ENCODE measurements at regions not wholly inside any gene's neighbourhood (a gene's known extent, or its start where the extent isn't known, plus 50 kb on each side); places are given as distances from the start of the nearest gene placed in this dataset.
"Not testable (repeated sequence)": the region's sequence is repeated elsewhere in the genome, so short reads cannot be mapped to it uniquely, and the experiment has no call there.

DNA sequence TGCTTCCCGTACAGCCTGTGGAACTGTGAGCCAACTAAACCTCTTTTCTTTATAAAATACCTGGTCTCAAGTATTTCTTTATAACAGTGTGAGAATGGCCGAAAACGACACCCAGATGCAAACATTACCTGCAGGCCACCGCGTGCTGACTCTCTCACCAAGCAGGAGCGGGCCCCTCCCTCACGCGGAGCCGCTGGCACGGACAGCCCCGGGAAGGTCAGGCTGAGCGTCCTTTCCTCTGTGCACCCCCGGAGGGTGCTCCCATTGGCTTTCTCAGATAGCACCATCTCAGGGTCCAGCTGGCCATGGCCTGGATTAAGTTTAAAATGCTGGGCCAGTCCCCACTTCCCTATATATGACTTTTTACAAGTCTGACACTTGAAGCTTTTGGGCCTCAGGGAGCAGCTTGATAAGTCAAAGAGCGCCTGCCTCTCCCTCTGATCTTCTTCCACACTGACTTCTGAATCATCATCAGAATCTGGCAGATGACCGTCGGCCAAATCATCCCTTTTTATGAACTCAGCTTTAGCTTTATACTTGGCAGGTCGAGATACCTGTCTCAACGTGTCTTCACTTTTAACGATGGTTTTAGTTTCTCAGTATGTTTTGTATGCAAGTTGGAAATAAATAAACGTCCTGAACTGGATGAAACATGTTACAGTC lies 115.1 kb upstream of the PRKX start:
- not testable (repeated sequence) for H3F3A ChIP-seq (ENCODE audit: control insufficient read depth, insufficient read depth); H3K4me3 ChIP-seq (ENCODE audit: low read length); H4K20me1 ChIP-seq (ENCODE audit: control insufficient read depth, insufficient read depth, low read depth, low read length); H3K27ac ChIP-seq (ENCODE audit: low read depth, low read length); H3K4me1 ChIP-seq (ENCODE audit: control insufficient read depth, low read length); H3K4me2 ChIP-seq (ENCODE audit: low read length); H3K9me3 ChIP-seq (ENCODE audit: control insufficient read depth, insufficient read depth, low read length); H3K27me3 ChIP-seq (ENCODE audit: control insufficient read depth, low read length); H3K79me2 ChIP-seq (ENCODE audit: control insufficient read depth, low read length); H3K9me2 ChIP-seq (replicated peaks; ENCODE audit: control insufficient read depth, low read length); H3K36me3 ChIP-seq (ENCODE audit: control insufficient read depth, low read length)

DNA sequence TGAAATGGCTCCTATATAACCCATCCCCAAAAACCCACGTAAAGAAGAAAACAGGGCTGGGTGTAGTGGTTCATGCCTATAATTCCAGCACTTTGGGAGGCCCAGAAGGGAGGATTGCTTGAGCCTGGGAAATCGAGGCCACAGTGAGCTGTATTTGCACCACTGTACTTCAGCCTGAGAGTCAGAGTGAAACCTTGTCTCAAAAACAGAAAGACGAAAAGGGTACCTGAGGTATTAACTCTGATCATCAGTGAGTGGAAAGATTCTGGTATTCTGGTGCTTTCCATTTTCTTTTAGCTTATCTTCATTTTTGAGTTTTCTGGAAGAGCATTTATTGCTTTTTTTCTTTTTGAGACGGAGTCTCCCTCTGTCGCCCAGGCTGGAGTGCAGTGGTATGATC lies 110.6 kb upstream of the PRKX start:
- not testable (repeated sequence) for H3F3A ChIP-seq (ENCODE audit: control insufficient read depth, insufficient read depth); H3K79me2 ChIP-seq (ENCODE audit: control insufficient read depth, low read length); H3K27me3 ChIP-seq (ENCODE audit: control insufficient read depth, low read length); H3K9me3 ChIP-seq (ENCODE audit: control insufficient read depth, insufficient read depth, low read length); H3K4me3 ChIP-seq (ENCODE audit: low read length); H3K4me2 ChIP-seq (ENCODE audit: low read length); H3K27ac ChIP-seq (ENCODE audit: low read depth, low read length); H3K9me2 ChIP-seq (replicated peaks; ENCODE audit: control insufficient read depth, low read length); H3K36me3 ChIP-seq (ENCODE audit: control insufficient read depth, low read length); H4K20me1 ChIP-seq (ENCODE audit: control insufficient read depth, insufficient read depth, low read depth, low read length); H3K4me1 ChIP-seq (ENCODE audit: control insufficient read depth, low read length)

DNA sequence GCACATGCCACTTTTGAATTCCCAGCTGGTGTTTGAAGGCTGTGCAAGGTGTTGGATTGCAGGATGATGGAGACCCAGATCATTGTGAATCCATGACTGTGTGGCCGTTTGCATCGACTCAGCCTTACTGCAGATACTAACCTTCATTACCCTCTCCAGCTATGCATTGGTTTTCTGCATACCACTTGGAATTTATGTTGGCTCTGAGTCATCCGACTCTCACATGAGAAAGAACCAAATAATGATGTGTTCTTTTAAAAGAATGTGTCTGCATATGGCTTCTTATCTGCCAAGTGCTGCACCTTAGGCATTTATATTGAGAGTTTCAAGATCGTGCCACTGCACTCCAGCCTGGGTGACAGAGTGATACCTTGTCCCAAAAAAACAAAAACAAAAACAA lies 106.7 kb upstream of the PRKX start:
- H4K20me1 ChIP-seq (ENCODE audit: control insufficient read depth, insufficient read depth, low read depth, low read length) = no peaks in the 10 kb centered on the region
- peaks cover 4% of the 10 kb centered on the region; the same call in 1 of the 2 replicates for H3F3A ChIP-seq (ENCODE audit: control insufficient read depth, insufficient read depth)
- H3K36me3 ChIP-seq (ENCODE audit: control insufficient read depth, low read length) = peaks cover 12% of the 10 kb centered on the region; the same call in 1 of the 2 replicates
- no peak overlapping the region for H3K27ac ChIP-seq (ENCODE audit: low read depth, low read length)
- TF ChIP-seq EZH2phosphoT487 (IDR thresholded peaks at IDR 0.05; ENCODE audit: borderline replicate concordance, low read length) = no peak
- TF ChIP-seq CTCF (IDR thresholded peaks at IDR 0.05; ENCODE audit: low read depth, low read length, poor library complexity, severe bottlenecking) = no peak
- H3K79me2 ChIP-seq (ENCODE audit: control insufficient read depth, low read length) = peaks cover 3% of the 10 kb centered on the region; the same call in 1 of the 2 replicates
- H3K4me3 ChIP-seq (ENCODE audit: low read length) = no peak overlapping the region
- H3K4me1 ChIP-seq (ENCODE audit: control insufficient read depth, low read length) = peaks cover 9% of the 10 kb centered on the region; the same call in 1 of the 2 replicates
- no peak overlapping the region for H3K4me2 ChIP-seq (ENCODE audit: low read length)
- H3K9me2 ChIP-seq (replicated peaks; ENCODE audit: control insufficient read depth, low read length) = no peaks in the 10 kb centered on the region
- no peaks in the 10 kb centered on the region for H3K27me3 ChIP-seq (ENCODE audit: control insufficient read depth, low read length)
- H3K9me3 ChIP-seq (ENCODE audit: control insufficient read depth, insufficient read depth, low read length) = no peaks in the 10 kb centered on the region

DNA sequence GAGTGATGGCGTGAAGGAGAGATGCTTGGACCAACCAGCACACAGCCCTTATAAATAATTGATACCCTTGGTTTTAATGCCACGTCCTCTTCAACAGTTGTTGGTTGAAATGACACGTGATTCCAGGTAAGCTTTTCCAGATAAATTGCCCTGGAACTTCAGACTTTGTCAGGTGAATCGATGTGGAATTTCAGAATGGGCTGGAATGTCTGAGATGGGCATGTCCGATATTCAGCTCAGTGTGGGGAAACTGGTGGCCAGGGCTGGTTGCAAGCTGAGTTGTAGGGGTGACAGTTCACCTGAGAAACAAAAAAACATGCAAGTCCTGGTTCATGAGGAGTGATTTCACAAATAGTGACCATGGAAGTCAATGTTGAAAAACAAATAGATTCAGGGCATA lies 104.0 kb upstream of the PRKX start:
- H3K36me3 ChIP-seq (ENCODE audit: control insufficient read depth, low read length) = peaks cover 12% of the 10 kb centered on the region; the same call in 1 of the 2 replicates
- not testable (repeated sequence) for H4K20me1 ChIP-seq (ENCODE audit: control insufficient read depth, insufficient read depth, low read depth, low read length); H3K9me2 ChIP-seq (replicated peaks; ENCODE audit: control insufficient read depth, low read length); H3K27ac ChIP-seq (ENCODE audit: low read depth, low read length); H3F3A ChIP-seq (ENCODE audit: control insufficient read depth, insufficient read depth); H3K9me3 ChIP-seq (ENCODE audit: control insufficient read depth, insufficient read depth, low read length); H3K4me3 ChIP-seq (ENCODE audit: low read length); H3K27me3 ChIP-seq (ENCODE audit: control insufficient read depth, low read length); H3K4me1 ChIP-seq (ENCODE audit: control insufficient read depth, low read length); H3K4me2 ChIP-seq (ENCODE audit: low read length)
- H3K79me2 ChIP-seq (ENCODE audit: control insufficient read depth, low read length) = peaks cover 12% of the 10 kb centered on the region

Data from DOHH2 (cell line).